Stomach (tissue), 8 donors: ENCODE measurements at regions not wholly inside any gene's neighbourhood (a gene's known extent, or its start where the extent isn't known, plus 50 kb on each side); places are given as distances from the start of the nearest gene placed in this dataset.

ENCODE experiments used
- DNase-seq, 2 donors: peaks; one replicate each; pipeline versions ENCODE4 v3.0.0 to v3.0.0-alpha.2; 2013 to 2019
- H3K27ac ChIP-seq, 5 donors: fragments of 200-600 bp in 4 of 5; sonication (generic) in 4 of 5; one replicate each; pipeline ENCODE4 v1.5.1; 2013 to 2019; ENCODE audit warnings: mild to moderate bottlenecking in 1 of 5, moderate library complexity in 1 of 5
- H3K27me3 ChIP-seq, 3 donors: fragments of 200-600 bp; sonication (generic); one replicate each; pipeline ENCODE4 v1.5.1; 2017 to 2019; ENCODE audit warnings: mixed run types in 1 of 3
- H3K36me3 ChIP-seq, 4 donors: fragments of 200-600 bp; sonication (generic); 1 replicate in 3 of 4; 2 replicates in 1 of 4; pipeline ENCODE4 v1.5.1; 2016 to 2019
- H3K4me1 ChIP-seq, 4 donors: fragments of 200-600 bp; sonication (generic); one replicate each; pipeline ENCODE4 v1.5.1; 2016 to 2019
- H3K4me3 ChIP-seq, 4 donors: fragments of 200-600 bp; sonication (generic) in 3 of 4; one replicate each; pipeline ENCODE4 v1.5.1; 2016 to 2019; ENCODE audit warnings: mild to moderate bottlenecking in 1 of 4
- H3K9me3 ChIP-seq, 4 donors: fragments of 200-600 bp; sonication (generic); one replicate each; pipeline ENCODE4 v1.5.1; 2016 to 2019
- EP300 ChIP-seq: sonication (generic); formaldehyde crosslinking; IDR thresholded peaks from one replicate; pipeline ENCODE4 v1.6.1; 2017; ENCODE audit warnings: antibody characterized with exemption
- POLR2A ChIP-seq, 4 donors: fragments of 450-650 bp; IDR thresholded peaks; one replicate each; pipeline ENCODE4 v1.6.1; 2016; ENCODE audit warnings: antibody characterized with exemption in 4 of 4, control low read depth in 2 of 4, mild to moderate bottlenecking in 1 of 4, moderate library complexity in 1 of 4
- POLR2AphosphoS5 ChIP-seq, 3 donors: sonication (generic); formaldehyde crosslinking; IDR thresholded peaks; one replicate each; pipeline ENCODE4 v1.6.1; 2016; ENCODE audit warnings: antibody characterized with exemption in 3 of 3
- WGBS, 5 donors: extraction: QIAGEN DNeasy Blood & Tissue Kit in 3 of 5; methylation state at CpG; one replicate each; pipeline versions ENCODE4 v1.1.5 to v1.1.7; 2013 to 2018; 5-methylcytosine and 5-hydroxymethylcytosine counted together
- intact Hi-C: fragments of 100-400 bp; cut with DNase I; formaldehyde crosslinking; loops from one replicate; pipeline ENCODE4 v1.15.1; 2023; ENCODE audit warnings: low total_unique reads
- TF ChIP-seq, protein P1 (sequence below), 7 experiments: fragments of 450-650 bp in 4 of 7; fragments of 200-600 bp in 3 of 7; sonication (generic) in 3 of 7; IDR thresholded peaks; one replicate each; pipeline ENCODE4 v1.5.1; 2016 to 2019; ENCODE audit warnings: antibody characterized with exemption in 7 of 7, control low read depth in 2 of 7, mild to moderate bottlenecking in 1 of 7
- donor health status: healthy with polysubstance abuse.
- donor health status: Bipolar disorder and iron deficiency.
- donor health status: healthy.

DNA sequence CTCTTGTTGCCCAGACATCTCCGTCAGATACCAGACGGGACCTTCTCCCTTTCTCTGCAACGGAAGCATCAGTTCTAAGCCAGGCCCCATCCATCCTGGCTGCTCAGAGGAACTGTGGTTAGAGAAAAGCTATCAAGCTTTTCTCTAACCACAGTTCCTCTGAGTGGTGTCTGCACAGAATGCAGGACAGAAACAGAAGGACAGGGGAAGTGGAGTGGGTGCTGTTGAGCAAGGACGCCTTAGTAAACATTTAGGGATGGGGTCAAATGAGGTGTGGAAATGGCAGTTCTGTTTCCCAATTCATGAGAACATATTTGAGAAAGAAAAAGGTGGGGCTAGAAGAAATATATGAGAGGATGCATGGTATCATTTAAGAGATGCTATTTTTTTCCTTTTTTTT lies 283.8 kb downstream of the CRLF2 start:
- TF ChIP-seq, protein P1, sequence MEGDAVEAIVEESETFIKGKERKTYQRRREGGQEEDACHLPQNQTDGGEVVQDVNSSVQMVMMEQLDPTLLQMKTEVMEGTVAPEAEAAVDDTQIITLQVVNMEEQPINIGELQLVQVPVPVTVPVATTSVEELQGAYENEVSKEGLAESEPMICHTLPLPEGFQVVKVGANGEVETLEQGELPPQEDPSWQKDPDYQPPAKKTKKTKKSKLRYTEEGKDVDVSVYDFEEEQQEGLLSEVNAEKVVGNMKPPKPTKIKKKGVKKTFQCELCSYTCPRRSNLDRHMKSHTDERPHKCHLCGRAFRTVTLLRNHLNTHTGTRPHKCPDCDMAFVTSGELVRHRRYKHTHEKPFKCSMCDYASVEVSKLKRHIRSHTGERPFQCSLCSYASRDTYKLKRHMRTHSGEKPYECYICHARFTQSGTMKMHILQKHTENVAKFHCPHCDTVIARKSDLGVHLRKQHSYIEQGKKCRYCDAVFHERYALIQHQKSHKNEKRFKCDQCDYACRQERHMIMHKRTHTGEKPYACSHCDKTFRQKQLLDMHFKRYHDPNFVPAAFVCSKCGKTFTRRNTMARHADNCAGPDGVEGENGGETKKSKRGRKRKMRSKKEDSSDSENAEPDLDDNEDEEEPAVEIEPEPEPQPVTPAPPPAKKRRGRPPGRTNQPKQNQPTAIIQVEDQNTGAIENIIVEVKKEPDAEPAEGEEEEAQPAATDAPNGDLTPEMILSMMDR (IDR thresholded peaks at IDR 0.05) = no peak
- no peak for TF ChIP-seq POLR2AphosphoS5 (IDR thresholded peaks at IDR 0.05)
- no peak for TF ChIP-seq EP300
- TF ChIP-seq POLR2A (IDR thresholded peaks at IDR 0.05) = no peak
- H3K27me3 ChIP-seq = no peaks in the 10 kb centered on the region
- H3K27ac ChIP-seq = no peak overlapping the region
- H3K4me1 ChIP-seq = no peaks in the 10 kb centered on the region
- no peak overlapping the region for H3K4me3 ChIP-seq
- peaks cover 0 to 40% (median 4%) of the 10 kb centered on the region in 4 donors for H3K9me3 ChIP-seq
- intact Hi-C loops = no loop called here
- H3K36me3 ChIP-seq = no peaks in the 10 kb centered on the region
- 64 to 83% (median 77%) methylated on average over 4 of the region's 4 CpGs for WGBS, 5 donors
- no peak for DNase-seq

DNA sequence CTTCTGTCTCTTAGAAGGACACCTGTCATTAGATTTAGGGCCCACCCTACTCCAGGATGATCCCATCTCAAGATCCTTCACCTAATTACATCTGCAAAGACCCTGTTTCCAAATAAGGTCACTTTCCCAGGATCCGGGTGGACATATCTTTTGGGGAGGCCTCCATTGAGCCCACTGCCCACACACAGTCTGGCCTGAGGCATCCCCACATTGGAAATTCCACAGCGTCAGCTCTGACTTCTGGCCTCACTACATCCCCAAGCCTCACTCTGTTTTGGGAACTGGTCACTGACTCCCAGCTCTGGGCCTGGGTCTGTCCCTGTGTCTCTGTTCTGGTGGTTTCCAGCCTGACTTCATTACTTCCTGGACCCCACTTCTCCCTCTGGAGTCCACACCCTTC lies 285.5 kb downstream of the CRLF2 start:
- 83 to 98% (median 90%) methylated on average over 2 of the region's 2 CpGs for WGBS, 5 donors
- intact Hi-C loops = no loop called here

DNA sequence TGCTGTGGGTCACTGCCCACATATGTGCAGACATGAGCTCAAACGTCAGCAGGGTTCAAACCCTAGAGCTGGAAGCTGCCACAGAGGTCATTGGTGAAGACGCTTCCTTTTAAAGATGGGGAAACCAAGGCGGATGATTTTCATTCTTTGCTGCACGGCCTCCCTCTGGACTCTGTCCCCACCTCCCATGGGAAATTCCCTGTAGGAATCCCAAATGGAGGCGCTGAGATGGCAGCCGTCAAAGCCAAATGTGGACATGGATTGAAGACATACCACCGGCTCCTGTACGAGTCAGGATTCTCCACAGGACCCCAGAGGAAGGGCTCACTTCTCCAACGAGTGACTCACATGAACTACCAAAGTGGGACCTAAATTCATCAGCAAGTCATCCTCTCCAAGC lies 286.4 kb downstream of the CRLF2 start:
- intact Hi-C loops = no loop called here
- WGBS, 5 donors = 79 to 88% (median 83%) methylated on average over 7 to 9 of the region's 9 CpGs

More for the DNA sequence above, 285.5 kb downstream of the CRLF2 start:
- no peak for DNase-seq
- Histone ChIP-seq H3K27me3 (no peaks in the 10 kb centered on the region), H3K4me3 (no peak overlapping the region), H3K27ac (no peak overlapping the region), H3K36me3 (no peaks in the 10 kb centered on the region), H3K4me1 (no peaks in the 10 kb centered on the region), H3K9me3 (peaks cover 0 to 48% (median 9%) of the 10 kb centered on the region in 4 donors)
- TF ChIP-seq EP300 = no peak
- TF ChIP-seq, protein P1 (IDR thresholded peaks at IDR 0.05) = no peak
- TF ChIP-seq POLR2A (IDR thresholded peaks at IDR 0.05) = no peak
- no peak for TF ChIP-seq POLR2AphosphoS5 (IDR thresholded peaks at IDR 0.05)

DNA sequence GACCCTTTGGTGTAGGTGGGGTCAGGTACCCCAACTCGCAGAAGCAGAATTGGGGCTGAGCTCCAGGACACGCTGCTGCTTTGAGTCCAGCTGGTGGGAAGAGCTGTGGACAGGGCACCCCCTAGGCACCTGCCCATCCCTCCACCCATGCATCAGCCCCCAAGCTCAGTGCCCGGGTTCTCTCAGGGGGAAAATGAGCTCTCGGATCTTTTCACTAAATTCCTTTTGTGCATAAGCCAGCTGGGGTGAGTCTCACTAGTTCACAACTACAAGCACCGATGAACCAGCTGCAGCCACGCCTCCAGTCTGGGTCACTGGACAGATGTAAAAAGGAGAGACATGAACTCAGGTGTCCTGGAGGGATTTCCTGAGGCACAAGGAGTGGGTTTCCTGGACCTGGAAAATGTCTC lies 286.8 kb downstream of the CRLF2 start:
- H3K9me3 ChIP-seq = peaks cover 0 to 59% (median 9%) of the 10 kb centered on the region in 4 donors
- no peaks in the 10 kb centered on the region for H3K4me1 ChIP-seq
- H3K27ac ChIP-seq = no peak overlapping the region
- DNase-seq = no peak
- intact Hi-C loops = no loop called here
- WGBS, 5 donors = 83 to 88% (median 85%) methylated on average over 4 to 6 of the region's 6 CpGs
- no peak overlapping the region for H3K4me3 ChIP-seq
- no peaks in the 10 kb centered on the region for H3K27me3 ChIP-seq
- no peaks in the 10 kb centered on the region for H3K36me3 ChIP-seq
- TF ChIP-seq, protein P1 (IDR thresholded peaks at IDR 0.05) = no peak
- TF ChIP-seq POLR2A (IDR thresholded peaks at IDR 0.05) = no peak
- no peak for TF ChIP-seq POLR2AphosphoS5 (IDR thresholded peaks at IDR 0.05)
- TF ChIP-seq EP300 = no peak

More for the DNA sequence above, 286.4 kb downstream of the CRLF2 start:
- Histone ChIP-seq H3K4me3 (no peak overlapping the region), H3K9me3 (peaks cover 0 to 56% (median 9%) of the 10 kb centered on the region in 4 donors), H3K27me3 (no peaks in the 10 kb centered on the region), H3K27ac (no peak overlapping the region), H3K4me1 (no peaks in the 10 kb centered on the region), H3K36me3 (no peaks in the 10 kb centered on the region)
- TF ChIP-seq, protein P1 (IDR thresholded peaks at IDR 0.05) = no peak
- TF ChIP-seq POLR2AphosphoS5 (IDR thresholded peaks at IDR 0.05) (no peak), POLR2A (IDR thresholded peaks at IDR 0.05) (no peak), EP300 (no peak)
- DNase-seq = no peak
